Stomach smooth muscle (tissue), 2 donors: ENCODE measurements at regions not wholly inside any gene's neighbourhood (a gene's known extent, or its start where the extent isn't known, plus 50 kb on each side); places are given as distances from the start of the nearest gene placed in this dataset.
"Not testable (repeated sequence)": the region's sequence is repeated elsewhere in the genome, so short reads cannot be mapped to it uniquely, and the experiment has no call there.

Source experiments
- H3K27ac ChIP-seq: one replicate; pipeline ENCODE4 v1.7.0; 2013; ENCODE audit warnings: mild to moderate bottlenecking, low read length, inconsistent platforms
- H3K27me3 ChIP-seq, 2 donors: one replicate each; pipeline ENCODE4 v1.7.0; 2013; ENCODE audit warnings: low read length in 2 of 2; ENCODE audit not compliant: insufficient read depth in 2 of 2, control insufficient read depth in 1 of 2
- H3K36me3 ChIP-seq, 2 donors: one replicate each; pipeline ENCODE4 v1.7.0; 2013; ENCODE audit warnings: low read length in 2 of 2; ENCODE audit not compliant: control insufficient read depth in 2 of 2, insufficient read depth in 2 of 2
- H3K4me1 ChIP-seq: one replicate; pipeline ENCODE4 v1.7.0; 2013; ENCODE audit warnings: low read length; ENCODE audit not compliant: control insufficient read depth, insufficient read depth
- H3K4me3 ChIP-seq, 2 donors: one replicate each; pipeline ENCODE4 v1.7.0; 2013; ENCODE audit warnings: low read length in 2 of 2
- H3K9ac ChIP-seq, 2 donors: one replicate each; pipeline ENCODE4 v1.7.0; 2013; ENCODE audit warnings: low read length in 2 of 2, mild to moderate bottlenecking in 1 of 2
- H3K9me3 ChIP-seq, 2 donors: one replicate each; pipeline ENCODE4 v1.7.0; 2013; ENCODE audit warnings: low read length in 2 of 2; ENCODE audit not compliant: control insufficient read depth in 2 of 2
- donor health status: healthy.
- donor health status: Pancreatic carcinoma.

- H3K9ac ChIP-seq, result no peak overlapping the region
- H3K4me1 ChIP-seq, result no peaks in the 10 kb centered on the region
- no peak overlapping the region for H3K4me3 ChIP-seq
- H3K36me3 ChIP-seq, result no peaks in the 10 kb centered on the region
- no peaks in the 10 kb centered on the region for H3K9me3 ChIP-seq
- H3K27ac ChIP-seq, result no peak overlapping the region
- H3K27me3 ChIP-seq, result no peaks in the 10 kb centered on the region
Measured at GRCh38 chr1:87983841-87984240, 655.2 kb downstream of the LMO4 start.

DNA sequence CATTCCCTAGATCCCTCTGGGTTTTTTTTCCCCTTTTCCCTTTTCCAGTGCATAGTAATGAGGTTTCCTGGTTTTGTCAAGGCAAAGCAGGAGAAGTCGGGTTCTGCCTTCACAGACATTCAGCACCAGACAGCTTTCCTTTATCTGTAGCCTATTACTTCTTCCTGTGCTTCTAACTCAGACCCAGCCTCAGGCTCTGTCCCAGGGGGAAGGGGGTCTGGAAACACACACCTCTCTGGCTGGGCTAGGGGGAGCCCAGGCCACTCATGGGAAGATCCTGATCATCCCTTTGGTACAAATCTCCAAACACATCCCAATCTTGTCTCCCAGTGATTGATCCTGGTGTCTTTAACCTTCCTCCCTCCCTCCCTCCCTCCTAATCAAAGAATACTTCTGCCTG is 656.4 kb downstream of the LMO4 start:
- H3K9ac ChIP-seq, result no peak overlapping the region
- H3K9me3 ChIP-seq, result no peaks in the 10 kb centered on the region
- no peaks in the 10 kb centered on the region for H3K4me1 ChIP-seq
- H3K27ac ChIP-seq, result no peak overlapping the region
- no peaks in the 10 kb centered on the region for H3K27me3 ChIP-seq
- no peak overlapping the region for H3K4me3 ChIP-seq
- H3K36me3 ChIP-seq, result no peaks in the 10 kb centered on the region

GRCh38 chr1:87986130-87986866 is 657.6 kb downstream of the LMO4 start:
- H3K4me3 ChIP-seq, result no peak overlapping the region
- no peak overlapping the region for H3K9ac ChIP-seq
- no peak overlapping the region for H3K27ac ChIP-seq
- H3K27me3 ChIP-seq, result no peaks in the 10 kb centered on the region
- H3K36me3 ChIP-seq, result no peaks in the 10 kb centered on the region
- no peaks in the 10 kb centered on the region for H3K9me3 ChIP-seq
- H3K4me1 ChIP-seq, result no peaks in the 10 kb centered on the region

DNA sequence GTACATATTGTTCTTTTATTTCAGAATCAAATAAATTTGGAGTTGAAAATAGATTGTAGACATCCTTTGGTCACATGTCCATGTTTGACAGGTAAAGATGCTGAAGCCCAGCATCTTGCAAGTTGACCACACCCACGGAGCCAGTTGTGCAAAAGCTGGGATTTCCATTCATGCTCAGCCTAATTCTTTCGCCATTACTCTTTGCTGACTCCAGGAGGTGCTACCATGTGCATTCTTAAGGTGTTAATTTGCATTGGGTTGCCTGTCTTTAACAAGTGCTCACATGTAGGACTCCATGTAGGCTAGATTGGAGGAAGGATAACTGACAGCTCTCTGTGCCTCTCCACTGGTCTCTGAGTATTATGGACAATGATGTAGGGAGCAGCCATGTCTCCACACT is 660.7 kb downstream of the LMO4 start:
- H3K9me3 ChIP-seq, result no peaks in the 10 kb centered on the region
- H3K4me3 ChIP-seq, result no peak overlapping the region
- H3K27ac ChIP-seq, result no peak overlapping the region
- H3K27me3 ChIP-seq, result no peaks in the 10 kb centered on the region
- H3K9ac ChIP-seq, result no peak overlapping the region
- no peaks in the 10 kb centered on the region for H3K4me1 ChIP-seq
- no peaks in the 10 kb centered on the region for H3K36me3 ChIP-seq

GRCh38 chr1:87992536-87992935 is 663.9 kb downstream of the LMO4 start:
- H3K4me3 ChIP-seq, H3K9ac ChIP-seq, H3K27me3 ChIP-seq, H3K9me3 ChIP-seq, H3K27ac ChIP-seq, H3K36me3 ChIP-seq, H3K4me1 ChIP-seq: not testable (repeated sequence)

DNA sequence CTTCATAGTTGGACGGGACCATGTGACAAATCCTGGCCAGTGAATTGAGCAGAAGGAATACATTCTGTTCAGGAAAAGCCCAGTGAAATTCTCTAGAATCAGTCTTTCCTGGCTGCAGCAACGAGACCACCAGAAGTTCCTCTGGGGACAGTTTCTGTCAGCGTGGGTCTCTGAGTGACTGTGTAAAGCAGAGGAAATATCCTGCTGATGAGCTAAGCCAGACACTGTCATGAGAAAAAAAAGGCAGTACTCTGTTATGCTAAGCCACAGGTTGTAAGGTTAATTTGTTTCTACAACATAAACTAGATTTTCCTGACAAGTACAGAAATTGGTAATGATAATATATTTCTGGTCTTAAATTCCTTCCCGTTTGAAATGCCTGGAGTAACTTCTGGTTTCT is 664.4 kb downstream of the LMO4 start:
- H3K9me3 ChIP-seq, result no peaks in the 10 kb centered on the region
- H3K4me1 ChIP-seq, result no peaks in the 10 kb centered on the region
- H3K9ac ChIP-seq, result no peak overlapping the region
- no peaks in the 10 kb centered on the region for H3K27me3 ChIP-seq
- H3K27ac ChIP-seq, result no peak overlapping the region
- no peaks in the 10 kb centered on the region for H3K36me3 ChIP-seq
- no peak overlapping the region for H3K4me3 ChIP-seq

GRCh38 chr1:87999852-88000251 is 671.2 kb downstream of the LMO4 start:
- no peaks in the 10 kb centered on the region for H3K9me3 ChIP-seq
- no peaks in the 10 kb centered on the region for H3K4me1 ChIP-seq
- no peak overlapping the region for H3K9ac ChIP-seq
- H3K36me3 ChIP-seq, result no peaks in the 10 kb centered on the region
- no peak overlapping the region for H3K4me3 ChIP-seq
- H3K27me3 ChIP-seq, result no peaks in the 10 kb centered on the region
- H3K27ac ChIP-seq, result no peak overlapping the region

DNA sequence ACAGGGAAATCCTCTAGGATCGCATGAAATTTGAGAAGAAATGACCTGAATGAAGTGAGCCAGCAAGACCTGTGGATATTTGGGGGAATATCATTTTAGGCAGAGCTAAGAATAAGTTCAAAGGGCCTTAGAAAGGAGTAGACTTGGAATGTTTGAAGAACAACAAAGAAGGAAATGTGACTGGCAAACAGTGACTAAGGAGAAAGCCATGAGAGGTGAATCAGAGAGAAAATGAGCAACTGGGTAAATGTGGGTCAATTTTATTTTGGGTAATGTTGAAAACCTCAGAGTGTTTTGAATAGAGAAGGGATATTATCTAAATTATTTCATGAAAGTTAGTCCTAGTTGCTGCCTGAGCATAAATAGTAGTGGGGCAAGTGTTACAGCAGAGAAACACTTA is 672.8 kb downstream of the LMO4 start:
- Histone ChIP-seq H3K4me3 (no peak overlapping the region), H3K4me1 (no peaks in the 10 kb centered on the region), H3K36me3 (no peaks in the 10 kb centered on the region), H3K9ac (no peak overlapping the region), H3K27me3 (no peaks in the 10 kb centered on the region), H3K9me3 (no peaks in the 10 kb centered on the region), H3K27ac (no peak overlapping the region)

- H3K4me1 ChIP-seq, result no peaks in the 10 kb centered on the region
- no peaks in the 10 kb centered on the region for H3K36me3 ChIP-seq
- H3K9ac ChIP-seq, result no peak overlapping the region
- no peaks in the 10 kb centered on the region for H3K27me3 ChIP-seq
- no peak overlapping the region for H3K27ac ChIP-seq
- no peak overlapping the region for H3K4me3 ChIP-seq
- H3K9me3 ChIP-seq, result no peaks in the 10 kb centered on the region
Measured at GRCh38 chr1:88003255-88003654, 674.6 kb downstream of the LMO4 start.

- Histone ChIP-seq H3K9me3 (no peaks in the 10 kb centered on the region), H3K36me3 (no peaks in the 10 kb centered on the region), H3K4me3 (no peak overlapping the region), H3K27me3 (no peaks in the 10 kb centered on the region), H3K9ac (no peak overlapping the region), H3K4me1 (no peaks in the 10 kb centered on the region), H3K27ac (no peak overlapping the region)
Measured at GRCh38 chr1:88009916-88010315, 674.2 kb upstream of the PKN2 start.

DNA sequence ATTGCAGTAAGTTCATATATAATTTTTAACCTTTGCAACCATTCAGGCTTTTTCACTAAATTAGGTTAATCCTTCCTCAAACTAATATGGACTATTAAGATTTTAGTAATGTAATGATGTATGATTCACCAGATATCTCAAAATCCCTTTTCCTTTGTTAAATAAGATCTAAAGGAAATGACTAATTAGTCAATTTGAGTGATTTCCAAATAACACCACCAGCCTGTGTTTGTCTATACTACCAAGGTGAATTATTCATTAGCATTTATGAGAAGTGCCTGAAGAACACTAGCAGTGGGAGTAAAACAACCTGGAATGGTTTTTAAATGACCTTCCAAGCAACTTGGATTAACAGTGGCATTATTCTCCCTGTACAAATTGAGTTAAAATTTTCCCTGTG is 670.6 kb upstream of the PKN2 start:
- Histone ChIP-seq H3K4me1 (no peaks in the 10 kb centered on the region), H3K9me3 (no peaks in the 10 kb centered on the region), H3K4me3 (no peak overlapping the region), H3K27ac (no peak overlapping the region), H3K27me3 (no peaks in the 10 kb centered on the region), H3K36me3 (no peaks in the 10 kb centered on the region), H3K9ac (no peak overlapping the region)
